Hepatocyte (in vitro differentiated cells): ENCODE measurements at regions not wholly inside any gene's neighbourhood (a gene's known extent, or its start where the extent isn't known, plus 50 kb on each side); places are given as distances from the start of the nearest gene placed in this dataset.

Experiments used
- DNase-seq: peaks from one replicate; pipeline ENCODE4 v3.0.0-alpha.2; 2016; ENCODE audit warnings: low spot score
- H2AFZ ChIP-seq: fragments of 200-600 bp; sonication (generic); 2 replicates; pipeline ENCODE4 v1.6.0; 2016; ENCODE audit warnings: antibody characterized with exemption, mild to moderate bottlenecking
- H3K27ac ChIP-seq: fragments of 200-600 bp; sonication (generic); 2 replicates; pipeline ENCODE4 v1.5.1; 2016; ENCODE audit warnings: mild to moderate bottlenecking
- H3K27me3 ChIP-seq: fragments of 200-600 bp; sonication (generic); 2 replicates; pipeline ENCODE4 v1.6.1; 2016
- H3K36me3 ChIP-seq: fragments of 200-600 bp; sonication (generic); replicated peaks from 2 replicates; pipeline ENCODE4 v1.5.1; 2016; ENCODE audit warnings: low read depth; ENCODE audit not compliant: insufficient read depth
- H3K4me1 ChIP-seq: fragments of 200-600 bp; sonication (generic); 2 replicates; pipeline ENCODE4 v1.5.1; 2016; ENCODE audit warnings: mild to moderate bottlenecking, moderate library complexity; ENCODE audit not compliant: insufficient read depth
- H3K4me2 ChIP-seq: fragments of 200-600 bp; sonication (generic); 2 replicates; pipeline ENCODE4 v1.6.0; 2016
- H3K4me3 ChIP-seq: fragments of 200-600 bp; sonication (generic); 2 replicates; pipeline ENCODE4 v1.5.1; 2016; ENCODE audit warnings: mild to moderate bottlenecking
- H3K79me2 ChIP-seq: fragments of 200-600 bp; sonication (generic); 2 replicates; pipeline ENCODE4 v1.6.0; 2017; ENCODE audit warnings: mild to moderate bottlenecking
- H3K9me2 ChIP-seq: fragments of 200-600 bp; sonication (generic); replicated peaks from 2 replicates; pipeline ENCODE4 v1.6.0; 2017; ENCODE audit warnings: mild to moderate bottlenecking; ENCODE audit not compliant: insufficient read depth
- H3K9me3 ChIP-seq: fragments of 200-600 bp; sonication (generic); 2 replicates; pipeline ENCODE4 v1.5.1; 2016; ENCODE audit warnings: low read depth, mild to moderate bottlenecking
- H4K20me1 ChIP-seq: fragments of 200-600 bp; sonication (generic); 2 replicates; pipeline ENCODE4 v1.6.0; 2016; ENCODE audit warnings: mild to moderate bottlenecking; ENCODE audit not compliant: insufficient read depth, poor library complexity, severe bottlenecking
- EZH2 ChIP-seq: fragments of 200-600 bp; sonication (generic); IDR thresholded peaks from 2 replicates; pipeline ENCODE4 v1.6.1; 2016; ENCODE audit warnings: antibody characterized with exemption, mild to moderate bottlenecking, borderline replicate concordance
- EZH2phosphoT487 ChIP-seq: fragments of 200-600 bp; sonication (generic); IDR thresholded peaks from one replicate; pipeline ENCODE4 v1.6.1; 2018; ENCODE audit warnings: antibody characterized with exemption, mild to moderate bottlenecking, low read depth, moderate library complexity; ENCODE audit not compliant: unreplicated experiment, severe bottlenecking
- WGBS: methylation state at CpG from one replicate; pipeline ENCODE4 v1.1.6; 2016; ENCODE audit warnings: low lambda C conversion rate; ENCODE audit errors: missing lambda C conversion rate; 5-methylcytosine and 5-hydroxymethylcytosine counted together
- TF ChIP-seq, protein P1 (sequence below): fragments of 200-600 bp; sonication (generic); IDR thresholded peaks from 2 replicates; pipeline ENCODE4 v1.5.1; 2016; ENCODE audit warnings: antibody characterized with exemption, mild to moderate bottlenecking; ENCODE audit not compliant: poor library complexity

DNA sequence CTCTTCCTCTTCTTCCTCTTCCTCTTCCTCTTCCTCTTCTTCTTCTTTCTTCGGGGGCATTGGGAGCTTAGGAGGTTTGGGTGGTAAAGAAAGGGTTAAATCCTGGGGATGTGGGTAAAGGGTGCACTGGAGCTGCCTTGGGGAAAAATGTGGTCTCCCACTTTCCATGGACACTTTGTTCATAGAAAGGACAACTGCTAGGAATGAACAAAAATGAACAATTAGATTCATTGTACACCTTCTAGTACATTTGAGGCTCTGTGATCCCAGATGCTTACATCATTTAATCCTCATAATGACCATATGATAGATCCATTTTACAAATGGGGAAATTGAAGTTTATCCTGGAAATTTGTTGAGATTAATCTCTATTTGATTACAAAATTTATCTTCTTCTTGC, 699.7 kb downstream of the TUSC7 start:
- Histone ChIP-seq H3K4me2 (no peak overlapping the region), H3K9me3 (no peaks in the 10 kb centered on the region), H4K20me1 (no peaks in the 10 kb centered on the region), H3K4me1 (no peaks in the 10 kb centered on the region), H3K27me3 (no peaks in the 10 kb centered on the region), H3K4me3 (no peak overlapping the region), H2AFZ (no peak overlapping the region), H3K27ac (no peak overlapping the region), H3K9me2 (no peaks in the 10 kb centered on the region), H3K79me2 (no peaks in the 10 kb centered on the region), H3K36me3 (no peaks in the 10 kb centered on the region)
- TF ChIP-seq EZH2 (no peak), EZH2phosphoT487 (no peak)
- TF ChIP-seq, protein P1, sequence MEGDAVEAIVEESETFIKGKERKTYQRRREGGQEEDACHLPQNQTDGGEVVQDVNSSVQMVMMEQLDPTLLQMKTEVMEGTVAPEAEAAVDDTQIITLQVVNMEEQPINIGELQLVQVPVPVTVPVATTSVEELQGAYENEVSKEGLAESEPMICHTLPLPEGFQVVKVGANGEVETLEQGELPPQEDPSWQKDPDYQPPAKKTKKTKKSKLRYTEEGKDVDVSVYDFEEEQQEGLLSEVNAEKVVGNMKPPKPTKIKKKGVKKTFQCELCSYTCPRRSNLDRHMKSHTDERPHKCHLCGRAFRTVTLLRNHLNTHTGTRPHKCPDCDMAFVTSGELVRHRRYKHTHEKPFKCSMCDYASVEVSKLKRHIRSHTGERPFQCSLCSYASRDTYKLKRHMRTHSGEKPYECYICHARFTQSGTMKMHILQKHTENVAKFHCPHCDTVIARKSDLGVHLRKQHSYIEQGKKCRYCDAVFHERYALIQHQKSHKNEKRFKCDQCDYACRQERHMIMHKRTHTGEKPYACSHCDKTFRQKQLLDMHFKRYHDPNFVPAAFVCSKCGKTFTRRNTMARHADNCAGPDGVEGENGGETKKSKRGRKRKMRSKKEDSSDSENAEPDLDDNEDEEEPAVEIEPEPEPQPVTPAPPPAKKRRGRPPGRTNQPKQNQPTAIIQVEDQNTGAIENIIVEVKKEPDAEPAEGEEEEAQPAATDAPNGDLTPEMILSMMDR = no peak
- DNase-seq = no peak
- WGBS = 79% methylated on average over 1 of the region's 1 CpG

DNA sequence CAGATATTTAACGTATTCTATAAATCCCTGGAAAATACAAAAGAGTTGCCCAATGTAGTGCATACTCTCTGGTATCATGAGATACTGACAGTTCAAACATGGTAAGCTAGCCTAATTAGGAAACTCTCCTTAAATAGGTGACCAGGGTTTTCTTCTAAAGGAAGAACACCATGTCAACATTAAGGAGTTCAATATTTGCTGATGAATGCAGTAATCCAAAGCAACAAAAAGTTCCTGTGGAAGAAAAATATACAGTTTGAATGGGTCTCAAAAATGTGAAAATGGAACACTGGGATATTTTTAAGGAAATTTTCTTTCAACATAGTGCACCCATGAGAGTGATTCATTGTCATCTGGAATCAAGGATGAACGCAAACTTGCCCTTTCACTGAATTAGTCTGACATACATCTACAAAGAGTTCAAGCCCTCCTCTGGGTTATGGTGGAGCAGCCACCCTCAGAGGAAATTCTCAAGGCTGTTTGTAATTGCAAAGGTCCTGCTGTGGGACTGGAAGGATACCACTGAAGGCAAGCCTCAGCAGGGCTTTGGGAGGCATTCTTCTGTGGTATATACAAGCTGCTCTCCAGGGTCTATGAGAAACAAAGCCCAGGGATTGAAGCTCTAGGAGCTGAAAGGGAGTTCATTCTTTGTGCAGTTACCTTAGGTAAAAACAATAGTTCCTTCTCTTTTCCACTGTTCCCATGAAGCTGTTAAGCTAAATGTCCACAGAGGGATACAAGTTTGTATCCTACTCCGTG, 700.3 kb downstream of the TUSC7 start:
- no peak overlapping the region for H3K4me3 ChIP-seq
- WGBS = 97% methylated on average over 3 of the region's 3 CpGs
- H3K79me2 ChIP-seq = no peaks in the 10 kb centered on the region
- TF ChIP-seq, protein P1 = no peak
- no peak for TF ChIP-seq EZH2phosphoT487
- no peak for TF ChIP-seq EZH2
- DNase-seq = no peak
- no peak overlapping the region for H2AFZ ChIP-seq
- no peak overlapping the region for H3K27ac ChIP-seq
- no peaks in the 10 kb centered on the region for H3K36me3 ChIP-seq
- no peaks in the 10 kb centered on the region for H3K9me3 ChIP-seq
- no peaks in the 10 kb centered on the region for H4K20me1 ChIP-seq
- H3K4me1 ChIP-seq = no peaks in the 10 kb centered on the region
- H3K4me2 ChIP-seq = no peak overlapping the region
- no peaks in the 10 kb centered on the region for H3K9me2 ChIP-seq
- H3K27me3 ChIP-seq = no peaks in the 10 kb centered on the region

DNA sequence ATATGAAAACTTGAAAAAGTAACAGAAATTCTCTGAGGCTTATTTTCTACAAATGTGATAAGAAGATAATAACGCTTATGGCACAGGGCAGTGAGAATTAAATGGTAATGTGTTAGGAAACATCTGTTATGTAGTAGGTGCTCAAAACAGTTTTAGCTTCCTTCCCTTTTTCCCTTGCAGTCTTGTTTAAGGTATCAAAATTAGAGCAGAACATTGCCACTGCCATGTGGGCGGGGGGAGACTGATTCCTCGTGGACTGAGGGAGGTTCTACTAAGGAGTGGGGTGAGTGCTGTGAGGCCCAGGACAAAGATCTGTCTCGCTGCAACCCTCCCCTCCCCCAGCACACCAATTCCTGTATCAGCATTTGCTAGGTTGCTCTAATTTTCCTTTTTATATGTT, 702.4 kb downstream of the TUSC7 start:
- no peak for TF ChIP-seq EZH2
- TF ChIP-seq EZH2phosphoT487 = no peak
- TF ChIP-seq, protein P1 = no peak
- H3K4me1 ChIP-seq = no peaks in the 10 kb centered on the region
- no peaks in the 10 kb centered on the region for H3K9me2 ChIP-seq
- H3K79me2 ChIP-seq = no peaks in the 10 kb centered on the region
- DNase-seq = no peak
- no peaks in the 10 kb centered on the region for H3K9me3 ChIP-seq
- no peak overlapping the region for H3K27ac ChIP-seq
- H3K36me3 ChIP-seq = no peaks in the 10 kb centered on the region
- H3K4me2 ChIP-seq = no peak overlapping the region
- no peaks in the 10 kb centered on the region for H3K27me3 ChIP-seq
- H4K20me1 ChIP-seq = no peaks in the 10 kb centered on the region
- WGBS = 74% methylated on average over 4 of the region's 4 CpGs
- no peak overlapping the region for H3K4me3 ChIP-seq
- no peak overlapping the region for H2AFZ ChIP-seq
